8988T (cell line): ENCODE measurements at regions not wholly inside any gene's neighbourhood (a gene's known extent, or its start where the extent isn't known, plus 50 kb on each side); places are given as distances from the start of the nearest gene placed in this dataset.
"Not testable (repeated sequence)": the region's sequence is repeated elsewhere in the genome, so short reads cannot be mapped to it uniquely, and the experiment has no call there.

Experiments used
- DNase-seq: peaks from one replicate; pipeline ENCODE4 v3.0.0; 2011

DNA sequence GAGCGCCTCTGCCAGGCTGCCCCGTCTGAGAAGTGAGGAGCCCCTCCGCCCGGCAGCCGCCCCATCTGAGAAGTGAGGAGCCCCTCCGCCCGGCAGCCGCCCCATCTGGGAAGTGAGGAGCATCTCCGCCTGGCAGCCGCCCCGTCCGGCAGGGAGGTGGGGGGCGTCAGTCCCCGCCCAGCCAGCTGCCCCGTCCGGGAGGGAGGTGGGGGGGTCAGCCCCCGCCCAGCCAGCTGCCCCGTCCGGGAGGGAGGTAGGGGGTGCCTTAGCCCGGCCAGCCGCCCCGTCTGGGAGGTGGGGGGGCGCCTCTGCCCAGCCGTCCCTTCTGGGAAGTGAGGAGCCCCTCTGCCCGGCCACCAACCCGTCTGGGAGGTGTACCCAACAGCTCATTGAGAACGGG lies 75.4 kb upstream of the DIO2 start:
- DNase-seq, result not testable (repeated sequence)

DNA sequence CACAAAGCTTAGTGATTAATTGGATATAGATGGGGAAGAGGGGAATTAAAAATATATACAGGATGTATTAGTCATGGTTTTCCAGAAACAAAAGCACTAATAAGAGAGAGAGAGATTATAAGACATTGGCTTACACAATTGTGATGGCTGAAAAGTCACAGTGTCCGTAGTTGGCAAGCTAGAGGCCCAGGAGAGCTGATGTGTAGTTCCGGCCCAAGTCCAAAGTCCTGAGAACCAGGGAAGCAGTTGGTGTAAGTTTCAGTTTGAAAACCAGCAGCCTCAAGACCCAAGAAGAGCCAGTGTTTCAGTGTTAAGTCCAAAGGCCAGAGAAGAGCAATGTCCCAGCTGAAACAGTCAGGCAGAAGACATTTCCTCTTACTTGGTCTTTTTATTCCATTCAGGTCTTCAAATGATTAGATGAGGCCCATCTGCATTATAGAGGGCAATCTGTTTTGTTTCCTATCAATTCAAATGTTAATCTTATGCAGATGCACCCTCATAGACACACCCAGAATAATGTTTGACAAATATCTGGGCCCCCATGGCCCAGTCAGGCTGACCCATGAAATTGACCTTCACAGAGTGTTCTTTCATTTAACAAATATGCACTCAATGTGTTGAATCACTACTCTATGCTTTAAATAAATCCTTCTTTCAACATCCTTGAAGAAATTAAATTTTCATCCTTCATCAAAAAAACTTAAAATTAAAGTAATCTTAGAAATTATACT lies 67.2 kb upstream of the DIO2 start:
- DNase-seq, result no peak

DNA sequence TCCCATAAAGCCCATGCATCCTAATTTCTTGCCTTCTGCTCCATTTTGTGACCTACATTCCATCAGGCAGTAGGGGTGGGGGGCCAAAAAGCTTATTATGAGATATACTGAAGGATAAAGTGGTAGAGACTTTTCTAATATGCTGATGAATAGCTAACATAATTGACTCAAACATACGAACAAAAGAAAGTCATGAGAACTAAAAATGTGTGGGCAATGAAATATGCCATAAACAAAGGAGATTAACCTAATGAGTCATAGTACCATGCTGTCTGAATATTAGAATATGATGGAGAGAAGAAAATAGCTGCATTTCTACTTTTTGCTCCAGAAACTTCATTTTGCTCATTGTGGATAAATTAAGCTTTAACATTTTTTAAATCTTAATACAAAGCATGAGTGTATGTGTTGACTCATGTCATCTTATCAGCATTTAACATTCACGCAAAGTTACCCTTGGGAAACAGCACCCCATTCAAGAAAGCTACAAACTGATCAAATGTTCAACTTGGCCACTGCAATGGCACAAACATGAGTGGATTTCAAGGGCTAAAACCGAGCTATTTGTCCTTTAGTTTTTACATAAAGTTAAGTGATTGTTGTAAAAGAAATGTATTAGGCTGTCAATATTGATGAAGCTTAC lies 64.0 kb upstream of the DIO2 start:
- no peak for DNase-seq

DNA sequence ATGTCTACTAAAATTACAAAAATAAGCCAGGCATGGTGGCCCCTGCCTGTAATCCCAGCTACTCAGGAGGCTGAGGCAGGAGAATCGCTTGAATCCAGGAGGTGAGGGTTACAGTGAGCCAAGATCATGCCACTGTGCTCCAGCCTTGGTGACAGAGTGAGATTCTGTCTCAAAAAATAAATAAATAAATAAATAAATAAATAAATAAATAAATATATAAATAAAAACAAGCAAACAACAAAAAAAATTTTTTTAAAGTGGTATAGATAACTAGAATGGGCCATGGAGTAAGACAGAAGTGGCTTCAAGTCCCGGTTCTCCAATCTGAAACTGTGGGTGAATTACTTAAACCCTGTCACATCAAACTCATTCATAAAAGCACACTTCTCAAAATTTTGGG lies 63.0 kb upstream of the DIO2 start:
- DNase-seq, result not testable (repeated sequence)

DNA sequence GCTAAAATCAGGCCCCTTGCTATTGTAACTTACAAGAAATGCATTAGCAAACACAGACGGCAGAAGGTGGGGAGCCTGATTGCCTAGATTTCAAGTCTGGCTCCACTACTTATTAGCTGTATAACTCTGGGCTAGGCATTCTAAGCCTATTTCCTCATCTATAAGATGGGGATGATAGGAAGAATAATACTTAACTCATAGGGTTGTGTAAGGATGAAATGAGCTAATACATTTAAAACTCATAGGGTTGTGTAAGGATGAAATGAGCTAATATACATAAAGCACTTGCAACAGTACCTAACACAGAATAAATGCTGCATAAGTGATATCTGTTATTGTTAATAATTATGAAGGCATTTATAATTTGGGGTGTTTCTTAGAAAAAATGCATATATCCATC lies 60.1 kb upstream of the DIO2 start:
- no peak for DNase-seq

DNA sequence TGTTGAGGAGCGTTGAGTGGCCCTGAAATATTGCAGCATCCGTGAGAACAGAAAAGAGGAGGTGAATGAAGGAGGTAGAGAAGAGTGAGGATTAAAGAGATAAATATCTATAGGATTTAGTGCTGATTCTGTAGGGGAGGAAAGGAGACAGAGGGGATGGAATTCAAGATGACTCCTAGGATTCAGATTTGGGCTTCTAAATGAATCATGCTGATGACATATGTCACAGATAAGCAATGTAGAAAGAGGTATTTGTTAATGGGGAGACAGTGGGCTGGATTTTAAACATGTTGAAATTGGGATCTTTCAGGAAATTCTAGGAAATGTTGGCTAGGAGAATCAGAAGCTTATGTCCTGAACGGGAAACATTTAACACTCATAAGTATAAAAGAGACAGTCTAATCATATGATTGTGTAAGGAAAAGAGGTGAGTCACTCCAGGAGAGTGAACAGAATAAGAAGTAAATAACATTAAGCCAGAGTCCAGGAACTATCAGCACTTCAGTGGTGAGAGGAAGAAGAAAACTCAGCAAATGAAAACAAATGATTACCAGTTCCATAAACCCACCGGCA lies 58.1 kb upstream of the DIO2 start:
- no peak for DNase-seq

DNA sequence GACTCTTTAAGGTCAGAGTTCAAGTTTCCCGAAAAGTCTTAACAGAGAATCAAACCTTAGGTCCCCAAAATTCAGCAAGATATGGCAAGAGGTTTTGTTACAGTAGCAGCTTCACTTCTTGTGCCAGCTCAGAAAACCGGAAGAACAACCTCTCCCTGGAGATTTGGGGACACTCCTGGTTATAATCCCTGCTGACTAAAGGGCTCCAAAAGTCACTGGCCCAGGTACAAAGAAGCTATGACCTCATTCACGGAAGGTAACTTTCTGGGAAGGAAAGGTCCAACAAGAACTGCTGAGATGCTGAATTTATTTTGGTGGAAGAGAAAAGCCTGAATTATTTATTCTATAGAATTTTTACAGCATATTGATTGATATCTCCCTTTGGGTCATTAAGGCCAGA lies 55.6 kb upstream of the DIO2 start:
- no peak for DNase-seq

DNA sequence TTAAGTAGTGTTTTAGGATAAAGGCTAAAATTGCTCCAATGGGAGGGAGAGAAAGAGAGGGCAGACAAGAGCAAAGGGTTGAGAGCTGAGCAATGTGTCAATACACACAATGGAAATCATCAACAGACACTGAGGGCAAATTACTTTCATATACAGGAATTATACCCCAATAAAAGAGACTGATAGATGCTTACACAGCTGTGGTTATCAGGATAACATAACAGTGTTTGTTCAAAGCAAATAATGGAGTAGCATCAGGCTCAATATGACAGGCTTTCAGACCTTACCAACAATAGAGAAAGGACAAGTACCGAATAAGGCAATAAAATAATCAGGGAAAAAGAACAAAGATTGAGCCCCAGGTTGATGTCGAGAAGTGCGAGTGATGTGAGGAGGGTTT lies 53.4 kb upstream of the DIO2 start:
- DNase-seq, result no peak
